ENCODE measurements at regions not wholly inside any gene's neighbourhood (a gene's known extent, or its start where the extent isn't known, plus 50 kb on each side); places are given as distances from the start of the nearest gene placed in this dataset.

DNA sequence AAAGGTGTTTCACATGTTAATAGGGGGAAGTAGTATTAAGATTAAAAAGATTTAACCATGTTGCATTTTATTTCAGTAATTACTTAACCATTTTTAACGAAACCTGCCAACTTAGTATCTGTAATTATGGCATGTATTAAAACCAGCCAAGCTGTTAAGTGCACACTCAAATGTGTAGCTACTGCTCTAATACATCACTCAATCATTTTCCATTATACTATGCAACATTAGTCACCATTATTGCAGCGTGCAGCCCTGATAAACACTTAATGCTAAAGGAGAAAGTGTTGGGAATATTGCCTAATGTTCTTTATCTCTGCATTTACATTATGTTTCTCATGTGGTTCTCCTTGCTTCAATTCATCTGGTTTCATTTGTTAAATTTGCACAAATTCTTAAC is 745.9 kb upstream of the FAM98A start:
- no peak overlapping the region for H3K27ac ChIP-seq (ENCODE audit: low read depth, low read length)
- no peaks in the 10 kb centered on the region for H3K9me3 ChIP-seq (ENCODE audit: insufficient read depth in 2 of 2, low read depth in 1 of 2, low read length in 1 of 2)
- DNase-seq (ENCODE audit: low read depth in 1 of 2, low spot score in 2 of 2) (no peak), FAIRE-seq (no peak)
- H2AK5ac ChIP-seq (ENCODE audit: low read depth, low read length), result no peak overlapping the region
- ChIA-PET CTCF (ENCODE audit: partially characterized antibody) (interaction anchor here (1.1 kb wide), 1 partner anchor 225 kb away, joined by 3 read pairs; no protein-coding TSS in a partner anchor), POLR2A (ENCODE audit: partially characterized antibody) (no interaction called here)
- no peak overlapping the region for H3K56ac ChIP-seq (replicated peaks; ENCODE audit: insufficient read length, low read depth, low read length)
- H4K91ac ChIP-seq (replicated peaks; ENCODE audit: insufficient read length, low read length), result no peak overlapping the region
- H3K23ac ChIP-seq (ENCODE audit: insufficient read length), result no peak overlapping the region
- H3K79me1 ChIP-seq (ENCODE audit: low read depth, low read length), result no peaks in the 10 kb centered on the region
- no peak overlapping the region for H2BK20ac ChIP-seq (ENCODE audit: low read length)
- H3K23me2 ChIP-seq (ENCODE audit: low read depth, low read length), result no peaks in the 10 kb centered on the region
- H3K14ac ChIP-seq (ENCODE audit: insufficient read length), result no peak overlapping the region
- H2BK5ac ChIP-seq (ENCODE audit: low read depth, low read length), result no peak overlapping the region
- no peak overlapping the region for H4K8ac ChIP-seq (ENCODE audit: extremely low read depth, insufficient read depth, low read length)
- no peaks in the 10 kb centered on the region for H3K4me1 ChIP-seq (replicated peaks in 1 of 4; ENCODE audit: control insufficient read depth in 3 of 4, insufficient read depth in 4 of 4, low read length in 3 of 4)
- no peaks in the 10 kb centered on the region for H3K27me3 ChIP-seq (replicated peaks in 1 of 4; ENCODE audit: control insufficient read depth in 3 of 4, extremely low read depth in 1 of 4, insufficient read depth in 3 of 4, low read length in 3 of 4)
- H2BK120ac ChIP-seq (replicated peaks; ENCODE audit: low read depth, low read length), result no peak overlapping the region
- H2BK15ac ChIP-seq (ENCODE audit: low read length), result no peak overlapping the region
- H3K4ac ChIP-seq (replicated peaks; ENCODE audit: insufficient read length, low read depth, low read length), result no peak overlapping the region
- WGBS, 2 experiments (ENCODE audit: extremely low coverage in 1 of 2, insufficient coverage in 1 of 2, insufficient read length in 1 of 2, insufficient replicate concordance in 2 of 2, low coverage in 1 of 2, low lambda C conversion rate in 2 of 2, missing lambda C conversion rate in 1 of 2), result 92% methylated on average over 2 of the region's 2 CpGs; no CpG with 5 or more reads in 1 of the 2 experiments
- H3K36me3 ChIP-seq (ENCODE audit: control insufficient read depth in 2 of 4, insufficient read depth in 4 of 4, low read length in 3 of 4), result no peaks in the 10 kb centered on the region
- H3K4me3 ChIP-seq (ENCODE audit: extremely low read depth in 1 of 4, insufficient read depth in 2 of 4, low read depth in 3 of 4, low read length in 4 of 4), result no peak overlapping the region
- H3K9ac ChIP-seq (replicated peaks in 1 of 4; ENCODE audit: extremely low read depth in 1 of 4, low read depth in 3 of 4, low read length in 3 of 4), result no peak overlapping the region
- no peak overlapping the region for H4K5ac ChIP-seq (ENCODE audit: insufficient read length, low read depth, low read length)
- no peak overlapping the region for H3K18ac ChIP-seq (ENCODE audit: extremely low read depth, low read length)
- H2AFZ ChIP-seq (ENCODE audit: low read length), result no peak overlapping the region
- H4K20me1 ChIP-seq (replicated peaks in 1 of 2; ENCODE audit: control insufficient read depth in 1 of 2, insufficient read depth in 2 of 2, low read length in 2 of 2), result no peaks in the 10 kb centered on the region
- no peak overlapping the region for H3K4me2 ChIP-seq (ENCODE audit: insufficient read depth in 1 of 2, low read depth in 2 of 2, low read length in 2 of 2)
- H2BK12ac ChIP-seq (ENCODE audit: low read depth, low read length), result no peak overlapping the region
- no peaks in the 10 kb centered on the region for H3K79me2 ChIP-seq (ENCODE audit: control insufficient read depth in 1 of 2, insufficient read depth in 2 of 2, low read length in 2 of 2)
- TF ChIP-seq EGR1 (IDR thresholded peaks at IDR 0.05; ENCODE audit: borderline replicate concordance, low read depth, low read length), result no peak
- no peak for TF ChIP-seq CTBP2 (IDR thresholded peaks at IDR 0.05; ENCODE audit: borderline replicate concordance, insufficient read depth, insufficient read length, low read length)
- TF ChIP-seq ASH2L (IDR thresholded peaks at IDR 0.05; ENCODE audit: low read length), result no peak
- no peak for TF ChIP-seq CBX8 (IDR thresholded peaks at IDR 0.05; ENCODE audit: borderline replicate concordance, low read depth, low read length)
- TF ChIP-seq SAP30 (IDR thresholded peaks at IDR 0.05; ENCODE audit: insufficient read depth, insufficient replicate concordance, low read length), result no peak
- TF ChIP-seq, protein P1, sequence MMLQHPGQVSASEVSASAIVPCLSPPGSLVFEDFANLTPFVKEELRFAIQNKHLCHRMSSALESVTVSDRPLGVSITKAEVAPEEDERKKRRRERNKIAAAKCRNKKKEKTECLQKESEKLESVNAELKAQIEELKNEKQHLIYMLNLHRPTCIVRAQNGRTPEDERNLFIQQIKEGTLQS (IDR thresholded peaks at IDR 0.05; ENCODE audit: insufficient read depth, low read depth, low read length), result no peak
- no peak for TF ChIP-seq CEBPB (IDR thresholded peaks at IDR 0.05; ENCODE audit: low read depth, low read length)
- no peak for TF ChIP-seq TBP (IDR thresholded peaks at IDR 0.05; ENCODE audit: low read depth, low read length)
- TF ChIP-seq NRF1 (IDR thresholded peaks at IDR 0.05; ENCODE audit: low read depth, low read length), result no peak
- no peak for TF ChIP-seq TEAD4 (IDR thresholded peaks at IDR 0.05; ENCODE audit: low read depth, low read length)
- TF ChIP-seq JUND (IDR thresholded peaks at IDR 0.05; ENCODE audit: low read length), result no peak
- TF ChIP-seq SRF (IDR thresholded peaks at IDR 0.05; ENCODE audit: low read depth, low read length), result no peak
- no peak for TF ChIP-seq YY1 (IDR thresholded peaks at IDR 0.05; ENCODE audit: low read depth, low read length)
- no peak for TF ChIP-seq POLR2A (IDR thresholded peaks at IDR 0.05; ENCODE audit: control extremely low read depth in 1 of 2, low read depth in 2 of 2, low read length in 2 of 2)
- TF ChIP-seq CHD2 (IDR thresholded peaks at IDR 0.05; ENCODE audit: low read length), result no peak

Measured in H1 (cell line).